A549 (cell line): ENCODE measurements at regions not wholly inside any gene's neighbourhood (a gene's known extent, or its start where the extent isn't known, plus 50 kb on each side); places are given as distances from the start of the nearest gene placed in this dataset.

Experiments used
- ATAC-seq, 2 experiments: fragments of 200-7000 bp in 1 of 2; fragments of >200 bp in 1 of 2; cut with Nextera tagmentation in 1 of 2; cut with Tn5 transposase in 1 of 2; 3 replicates each; pipeline versions ENCODE4 v1.8.0 to v1.9.1; 2018 to 2020; ENCODE audit warnings: mild to moderate bottlenecking in 1 of 2, moderate library complexity in 1 of 2
- CTCF ChIA-PET: fragments of 300-600 bp; sonication (Branson Sonifier 250); formaldehyde crosslinking; extraction: SDS; loops from one replicate; lab custom pipeline; 2021; ENCODE audit warnings: antibody characterized with exemption, inconsistent platforms; lab: Yijun Ruan, JAX
- POLR2A ChIA-PET: fragments of 350-600 bp; formaldehyde crosslinking; extraction: SDS; loops from one replicate; lab custom pipeline; 2021; ENCODE audit warnings: antibody characterized with exemption, inconsistent platforms; lab: Yijun Ruan, JAX
- DNase-seq, 2 experiments: peaks; one replicate each; pipeline versions ENCODE4 v3.0.0 to v3.0.0-alpha.2; 2011 to 2016; ENCODE audit warnings: low read depth in 1 of 2, low spot score in 1 of 2
- FAIRE-seq: peaks from 2 replicates; lab custom pipeline; 2011; peaks lifted over from hg19 to GRCh38; lab: Jason Lieb, UNC
- H3K27ac ChIP-seq, 2 experiments: fragments of >200 bp; sonication (Bioruptor Twin); formaldehyde crosslinking; 3 replicates each; pipeline ENCODE4 v1.5.1; 2016 to 2017
- H3K4me1 ChIP-seq: fragments of >200 bp; sonication (Bioruptor Twin); formaldehyde crosslinking; 3 replicates; pipeline ENCODE4 v1.6.1; 2016
- H3K4me2 ChIP-seq: fragments of >200 bp; sonication (Bioruptor Twin); formaldehyde crosslinking; 3 replicates; pipeline ENCODE4 v1.6.1; 2016
- H3K4me3 ChIP-seq: fragments of >200 bp; sonication (Bioruptor Twin); formaldehyde crosslinking; 3 replicates; pipeline ENCODE4 v1.5.1; 2016
- H3K9me3 ChIP-seq: fragments of >200 bp; sonication (Bioruptor Twin); formaldehyde crosslinking; 3 replicates; pipeline ENCODE4 v1.6.1; 2016
- ELK1 ChIP-seq: fragments of 150-350 bp; IDR thresholded peaks from 2 replicates; pipeline ENCODE4 v1.6.1; 2014; ENCODE audit warnings: low read depth, mild to moderate bottlenecking, low read length
- EP300 ChIP-seq, 2 experiments: fragments of >200 bp; sonication (Bioruptor Twin); formaldehyde crosslinking; IDR thresholded peaks; 2 replicates in 1 of 2; 3 replicates in 1 of 2; pipeline ENCODE4 v1.6.1; 2016 to 2017
- FOXS1 ChIP-seq: fragments of 250-450 bp; sonication (Bioruptor Pico); IDR thresholded peaks from 2 replicates; pipeline ENCODE4 v1.5.0; 2020; ENCODE audit warnings: mild to moderate bottlenecking, moderate library complexity
- HOXB5 ChIP-seq: fragments of 250-450 bp; sonication (Bioruptor Pico); IDR thresholded peaks from 2 replicates; pipeline ENCODE4 v1.5.0; 2020; ENCODE audit warnings: mild to moderate bottlenecking, moderate library complexity
- JUNB ChIP-seq: fragments of >200 bp; sonication (Bioruptor Twin); formaldehyde crosslinking; IDR thresholded peaks from 2 replicates; pipeline ENCODE4 v1.6.1; 2016
- KDM1A ChIP-seq: fragments of 200-600 bp; sonication (generic); IDR thresholded peaks from 2 replicates; pipeline ENCODE4 v1.6.1; 2016; ENCODE audit warnings: low read depth, mild to moderate bottlenecking
- MYC ChIP-seq: IDR thresholded peaks from 2 replicates; pipeline ENCODE4 v1.6.1; 2012; ENCODE audit warnings: mild to moderate bottlenecking, inconsistent platforms, low read length, improper control_type of control experiment, borderline replicate concordance
- NFE2L2 ChIP-seq: fragments of 150-350 bp; conservative IDR thresholded peaks from 2 replicates; pipeline ENCODE4 v1.6.1; 2014; ENCODE audit warnings: low read length
- PHF8 ChIP-seq: fragments of 200-600 bp; sonication (generic); IDR thresholded peaks from 2 replicates; pipeline ENCODE4 v1.6.1; 2016; ENCODE audit warnings: low read depth, mild to moderate bottlenecking, antibody characterized with exemption, moderate library complexity, borderline replicate concordance
- RAD21 ChIP-seq, 2 experiments: fragments of >200 bp in 1 of 2; sonication (Bioruptor Twin) in 1 of 2; formaldehyde crosslinking in 1 of 2; IDR thresholded peaks in 1 of 2; conservative IDR thresholded peaks in 1 of 2; 2 replicates in 1 of 2; 3 replicates in 1 of 2; pipeline ENCODE4 v1.6.1; 2012 to 2018; ENCODE audit warnings: inconsistent platforms in 1 of 2
- RARB ChIP-seq: fragments of 250-450 bp; sonication (Bioruptor Pico); IDR thresholded peaks from 2 replicates; pipeline ENCODE4 v1.8.0; 2021; ENCODE audit warnings: mild to moderate bottlenecking, moderate library complexity
- RFX5 ChIP-seq: fragments of 450-650 bp; IDR thresholded peaks from 2 replicates; pipeline ENCODE4 v1.7.1; 2014; ENCODE audit warnings: antibody characterized with exemption, mild to moderate bottlenecking, moderate library complexity
- SMC3 ChIP-seq: fragments of >200 bp; sonication (Bioruptor Twin); formaldehyde crosslinking; IDR thresholded peaks from 3 replicates; pipeline ENCODE4 v1.6.1; 2018; ENCODE audit warnings: inconsistent platforms
- TFCP2L1 ChIP-seq: fragments of 250-450 bp; sonication (Bioruptor Pico); IDR thresholded peaks from 2 replicates; pipeline ENCODE4 v1.5.0; 2021; ENCODE audit warnings: mild to moderate bottlenecking
- ZC3H11A ChIP-seq: fragments of 450-650 bp; IDR thresholded peaks from 2 replicates; pipeline ENCODE4 v1.6.1; 2014; ENCODE audit warnings: antibody characterized with exemption, mild to moderate bottlenecking
- ZNF302 ChIP-seq: fragments of 250-450 bp; sonication (Bioruptor Pico); IDR thresholded peaks from 2 replicates; pipeline ENCODE4 v1.9.0; 2021; ENCODE audit warnings: inconsistent platforms, mild to moderate bottlenecking, moderate library complexity
- WGBS: methylation state at CpG from one replicate; pipeline ENCODE4 v1.1.6; 2017; ENCODE audit errors: missing lambda C conversion rate; 5-methylcytosine and 5-hydroxymethylcytosine counted together
- TF ChIP-seq, protein P1 (sequence below): fragments of >200 bp; sonication (Bioruptor Twin); formaldehyde crosslinking; IDR thresholded peaks from 3 replicates; pipeline ENCODE4 v1.5.1; 2016
- TF ChIP-seq, protein P2 (sequence below): fragments of >200 bp; sonication (Bioruptor Twin); formaldehyde crosslinking; IDR thresholded peaks from 3 replicates; pipeline ENCODE4 v1.6.1; 2016
- TF ChIP-seq, protein P3 (sequence below): IDR thresholded peaks from 2 replicates; pipeline ENCODE4 v1.6.1; 2012; ENCODE audit warnings: low read depth, borderline replicate concordance
- TF ChIP-seq, protein P4 (sequence below): fragments of >200 bp; sonication (Bioruptor Twin); formaldehyde crosslinking; IDR thresholded peaks from 2 replicates; pipeline ENCODE4 v1.6.1; 2016
- TF ChIP-seq, protein P5 (sequence below): fragments of 450-650 bp; IDR thresholded peaks from 2 replicates; pipeline ENCODE4 v1.6.1; 2014; ENCODE audit warnings: antibody characterized with exemption

- DNase-seq = no peak
- Histone ChIP-seq H3K4me1 (no peaks in the 10 kb centered on the region), H3K9me3 (no peaks in the 10 kb centered on the region), H3K27ac (no peak overlapping the region), H3K4me2 (no peak overlapping the region), H3K4me3 (no peak overlapping the region)
- FAIRE-seq = no peak
- CTCF ChIA-PET = interaction anchor here (1.4 kb wide), 1 partner anchor 540 kb away, joined by 3 read pairs; no protein-coding TSS in a partner anchor
- ATAC-seq = no peak
- TF ChIP-seq ZNF302 (CRISPR knock-in tag) = no peak
- POLR2A ChIA-PET = no interaction called here
Measured at GRCh38 chr16:52372313-52372712, 174.6 kb downstream of the TOX3 start.

DNA sequence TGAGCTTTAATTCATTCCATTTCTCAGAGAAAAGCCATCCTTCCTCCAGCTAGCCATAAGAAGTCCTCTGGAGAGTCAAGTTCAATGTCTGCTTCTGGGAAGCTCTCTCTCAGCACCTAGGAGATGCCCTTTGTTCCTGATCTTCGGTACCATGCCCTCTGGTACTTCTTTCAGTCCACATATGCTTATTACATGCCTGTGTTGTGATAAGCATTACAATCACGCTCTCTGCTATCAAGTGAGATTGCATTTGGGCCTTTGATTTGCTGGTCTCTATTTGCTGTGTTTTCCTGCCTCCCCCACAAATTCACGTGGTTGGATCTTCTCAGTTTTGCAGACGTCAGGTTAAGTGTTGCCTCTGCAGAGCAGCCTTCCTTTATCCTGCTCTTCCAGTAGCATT lies 178.1 kb downstream of the TOX3 start:
- Histone ChIP-seq H3K4me3 (no peak overlapping the region), H3K4me1 (no peaks in the 10 kb centered on the region)
- TF ChIP-seq, protein P1, sequence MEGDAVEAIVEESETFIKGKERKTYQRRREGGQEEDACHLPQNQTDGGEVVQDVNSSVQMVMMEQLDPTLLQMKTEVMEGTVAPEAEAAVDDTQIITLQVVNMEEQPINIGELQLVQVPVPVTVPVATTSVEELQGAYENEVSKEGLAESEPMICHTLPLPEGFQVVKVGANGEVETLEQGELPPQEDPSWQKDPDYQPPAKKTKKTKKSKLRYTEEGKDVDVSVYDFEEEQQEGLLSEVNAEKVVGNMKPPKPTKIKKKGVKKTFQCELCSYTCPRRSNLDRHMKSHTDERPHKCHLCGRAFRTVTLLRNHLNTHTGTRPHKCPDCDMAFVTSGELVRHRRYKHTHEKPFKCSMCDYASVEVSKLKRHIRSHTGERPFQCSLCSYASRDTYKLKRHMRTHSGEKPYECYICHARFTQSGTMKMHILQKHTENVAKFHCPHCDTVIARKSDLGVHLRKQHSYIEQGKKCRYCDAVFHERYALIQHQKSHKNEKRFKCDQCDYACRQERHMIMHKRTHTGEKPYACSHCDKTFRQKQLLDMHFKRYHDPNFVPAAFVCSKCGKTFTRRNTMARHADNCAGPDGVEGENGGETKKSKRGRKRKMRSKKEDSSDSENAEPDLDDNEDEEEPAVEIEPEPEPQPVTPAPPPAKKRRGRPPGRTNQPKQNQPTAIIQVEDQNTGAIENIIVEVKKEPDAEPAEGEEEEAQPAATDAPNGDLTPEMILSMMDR = no peak
- TF ChIP-seq RARB (CRISPR knock-in tag) (no peak), SMC3 (no peak), TFCP2L1 (CRISPR knock-in tag) (no peak), JUNB (no peak), EP300 (IDR thresholded peaks at IDR 0.05) (no peak), RFX5 (no peak), RAD21 (conservative IDR thresholded peaks at IDR 0.05 in 1 of 2, IDR thresholded peaks at IDR 0.05 in 1 of 2) (no peak), PHF8 (no peak), KDM1A (no peak), ZC3H11A (no peak), HOXB5 (CRISPR knock-in tag) (no peak), NFE2L2 (no peak), ELK1 (no peak), FOXS1 (CRISPR knock-in tag) (no peak), MYC (no peak)
- TF ChIP-seq, protein P2, sequence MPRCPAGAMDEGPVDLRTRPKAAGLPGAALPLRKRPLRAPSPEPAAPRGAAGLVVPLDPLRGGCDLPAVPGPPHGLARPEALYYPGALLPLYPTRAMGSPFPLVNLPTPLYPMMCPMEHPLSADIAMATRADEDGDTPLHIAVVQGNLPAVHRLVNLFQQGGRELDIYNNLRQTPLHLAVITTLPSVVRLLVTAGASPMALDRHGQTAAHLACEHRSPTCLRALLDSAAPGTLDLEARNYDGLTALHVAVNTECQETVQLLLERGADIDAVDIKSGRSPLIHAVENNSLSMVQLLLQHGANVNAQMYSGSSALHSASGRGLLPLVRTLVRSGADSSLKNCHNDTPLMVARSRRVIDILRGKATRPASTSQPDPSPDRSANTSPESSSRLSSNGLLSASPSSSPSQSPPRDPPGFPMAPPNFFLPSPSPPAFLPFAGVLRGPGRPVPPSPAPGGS = no peak
- TF ChIP-seq, protein P3, sequence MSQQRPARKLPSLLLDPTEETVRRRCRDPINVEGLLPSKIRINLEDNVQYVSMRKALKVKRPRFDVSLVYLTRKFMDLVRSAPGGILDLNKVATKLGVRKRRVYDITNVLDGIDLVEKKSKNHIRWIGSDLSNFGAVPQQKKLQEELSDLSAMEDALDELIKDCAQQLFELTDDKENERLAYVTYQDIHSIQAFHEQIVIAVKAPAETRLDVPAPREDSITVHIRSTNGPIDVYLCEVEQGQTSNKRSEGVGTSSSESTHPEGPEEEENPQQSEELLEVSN = no peak
- TF ChIP-seq, protein P4, sequence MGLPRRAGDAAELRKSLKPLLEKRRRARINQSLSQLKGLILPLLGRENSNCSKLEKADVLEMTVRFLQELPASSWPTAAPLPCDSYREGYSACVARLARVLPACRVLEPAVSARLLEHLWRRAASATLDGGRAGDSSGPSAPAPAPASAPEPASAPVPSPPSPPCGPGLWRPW = no peak
- TF ChIP-seq, protein P5, sequence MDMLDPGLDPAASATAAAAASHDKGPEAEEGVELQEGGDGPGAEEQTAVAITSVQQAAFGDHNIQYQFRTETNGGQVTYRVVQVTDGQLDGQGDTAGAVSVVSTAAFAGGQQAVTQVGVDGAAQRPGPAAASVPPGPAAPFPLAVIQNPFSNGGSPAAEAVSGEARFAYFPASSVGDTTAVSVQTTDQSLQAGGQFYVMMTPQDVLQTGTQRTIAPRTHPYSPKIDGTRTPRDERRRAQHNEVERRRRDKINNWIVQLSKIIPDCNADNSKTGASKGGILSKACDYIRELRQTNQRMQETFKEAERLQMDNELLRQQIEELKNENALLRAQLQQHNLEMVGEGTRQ = no peak
- TF ChIP-seq, all 56 proteins: peak for 0
- WGBS = 21% methylated on average over 4 of the region's 4 CpGs
- H3K9me3 ChIP-seq = no peaks in the 10 kb centered on the region
- DNase-seq (no peak), FAIRE-seq (no peak), ATAC-seq (no peak)
- ChIA-PET CTCF (no interaction called here), POLR2A (no interaction called here)
- no peak overlapping the region for H3K4me2 ChIP-seq
- H3K27ac ChIP-seq = no peak overlapping the region
